NB4 (cell line): ENCODE measurements at regions not wholly inside any gene's neighbourhood (a gene's known extent, or its start where the extent isn't known, plus 50 kb on each side); places are given as distances from the start of the nearest gene placed in this dataset.

Source experiments
- CTCF ChIP-seq: IDR thresholded peaks from one replicate; pipeline ENCODE4 v1.5.1; 2012; ENCODE audit warnings: low read depth, low read length
- MAX ChIP-seq: IDR thresholded peaks from 2 replicates; pipeline ENCODE4 v1.6.1; 2011; ENCODE audit warnings: low read depth, low read length
- POLR2A ChIP-seq: IDR thresholded peaks from 2 replicates; pipeline ENCODE4 v1.6.1; 2011; ENCODE audit warnings: mild to moderate bottlenecking; ENCODE audit not compliant: insufficient read length; ENCODE audit errors: extremely low read depth

GRCh38 chr18:54765636-54766375, 62.5 kb upstream of the RAB27B start:
- TF ChIP-seq CTCF (no peak), POLR2A (no peak), MAX (no peak)
